SK-N-MC (cell line): ENCODE measurements at regions not wholly inside any gene's neighbourhood (a gene's known extent, or its start where the extent isn't known, plus 50 kb on each side); places are given as distances from the start of the nearest gene placed in this dataset.

Source experiments
- EZH2 ChIP-seq: fragments of 200-600 bp; sonication (generic); IDR thresholded peaks from one replicate; pipeline ENCODE4 v1.6.1; 2017; ENCODE audit warnings: antibody characterized with exemption
- FOXP2 ChIP-seq: optimal IDR thresholded peaks from 2 replicates; pipeline ENCODE3; 2011; ENCODE audit warnings: mild to moderate bottlenecking, moderate library complexity; ENCODE audit not compliant: insufficient read depth; ENCODE audit errors: extremely low read length, control extremely low read depth
- POLR2AphosphoS5 ChIP-seq: IDR thresholded peaks from 2 replicates; pipeline ENCODE4 v1.6.1; 2012; ENCODE audit warnings: mild to moderate bottlenecking, low read depth, low read length, borderline replicate concordance

DNA sequence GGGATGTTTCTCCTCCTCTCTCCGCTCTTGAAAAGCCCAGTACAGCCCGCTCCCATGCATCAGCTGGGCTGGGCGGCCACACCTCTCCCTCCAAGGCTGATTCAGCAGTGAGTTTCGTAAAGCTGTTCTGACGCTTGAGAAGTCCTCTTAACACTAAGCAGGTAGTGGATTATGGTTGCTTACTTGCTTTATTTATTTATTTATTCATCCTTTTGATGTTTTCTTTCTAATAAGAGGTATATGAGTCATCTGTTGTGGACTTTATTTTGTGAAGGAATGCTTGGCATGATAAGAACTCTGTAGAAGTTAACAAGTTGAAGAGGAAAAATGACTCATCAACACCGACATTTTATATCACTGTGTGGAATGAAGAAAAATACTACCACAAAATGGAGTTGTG lies 285.0 kb downstream of the SQOR start:
- TF ChIP-seq POLR2AphosphoS5 (no peak), EZH2 (no peak), FOXP2 (no peak)
